ENCODE measurements at regions not wholly inside any gene's neighbourhood (a gene's known extent, or its start where the extent isn't known, plus 50 kb on each side); places are given as distances from the start of the nearest gene placed in this dataset.
"Not testable (repeated sequence)": the region's sequence is repeated elsewhere in the genome, so short reads cannot be mapped to it uniquely, and the experiment has no call there.

GRCh38 chr15:31178705-31179104 lies 77.2 kb upstream of the TRPM1 start:
- no peak for DNase-seq (ENCODE audit: low read depth, low spot score)

GRCh38 chr15:31179693-31180092 lies 78.2 kb upstream of the TRPM1 start:
- DNase-seq (ENCODE audit: low read depth, low spot score) = no peak

- no peak for DNase-seq (ENCODE audit: low read depth, low spot score)
Measured at GRCh38 chr15:31193291-31193690, 91.8 kb upstream of the TRPM1 start.

GRCh38 chr15:31195871-31196270 lies 94.3 kb upstream of the TRPM1 start:
- no peak for DNase-seq (ENCODE audit: low read depth, low spot score)

- DNase-seq (ENCODE audit: low read depth, low spot score) = no peak
Measured at GRCh38 chr15:31197497-31198414, 96.2 kb upstream of the TRPM1 start.

- DNase-seq (ENCODE audit: low read depth, low spot score) = no peak
Measured at GRCh38 chr15:31200735-31201151, 99.2 kb upstream of the TRPM1 start.

- no peak for DNase-seq (ENCODE audit: low read depth, low spot score)
Measured at GRCh38 chr15:31202953-31203352, 101.4 kb upstream of the TRPM1 start.

GRCh38 chr15:31203999-31204398 lies 102.5 kb upstream of the TRPM1 start:
- DNase-seq (ENCODE audit: low read depth, low spot score) = no peak

GRCh38 chr15:31206386-31207181 lies 105.1 kb upstream of the TRPM1 start:
- DNase-seq (ENCODE audit: low read depth, low spot score) = no peak

GRCh38 chr15:31207246-31207645 lies 105.7 kb upstream of the TRPM1 start:
- no peak for DNase-seq (ENCODE audit: low read depth, low spot score)

- DNase-seq (ENCODE audit: low read depth, low spot score) = not testable (repeated sequence)
Measured at GRCh38 chr15:31207861-31208260, 106.3 kb upstream of the TRPM1 start.

- DNase-seq (ENCODE audit: low read depth, low spot score) = no peak
Measured at GRCh38 chr15:31208817-31209216, 107.3 kb upstream of the TRPM1 start.

- no peak for DNase-seq (ENCODE audit: low read depth, low spot score)
Measured at GRCh38 chr15:31211353-31211752, 109.8 kb upstream of the TRPM1 start.

- DNase-seq (ENCODE audit: low read depth, low spot score) = no peak
Measured at GRCh38 chr15:31212326-31213080, 111.0 kb upstream of the TRPM1 start.

GRCh38 chr15:31214158-31214863 lies 112.3 kb upstream of the KLF13 start:
- no peak for DNase-seq (ENCODE audit: low read depth, low spot score)

- no peak for DNase-seq (ENCODE audit: low read depth, low spot score)
Measured at GRCh38 chr15:31214864-31215489, 111.7 kb upstream of the KLF13 start.

GRCh38 chr15:31215490-31216214 lies 111.0 kb upstream of the KLF13 start:
- DNase-seq (ENCODE audit: low read depth, low spot score) = no peak

- no peak for DNase-seq (ENCODE audit: low read depth, low spot score)
Measured at GRCh38 chr15:31216215-31216911, 110.3 kb upstream of the KLF13 start.

- no peak for DNase-seq (ENCODE audit: low read depth, low spot score)
Measured at GRCh38 chr15:31217067-31217466, 109.6 kb upstream of the KLF13 start.
